ENCODE measurements at regions not wholly inside any gene's neighbourhood (a gene's known extent, or its start where the extent isn't known, plus 50 kb on each side); places are given as distances from the start of the nearest gene placed in this dataset.

GRCh38 chr1:87188640-87189039 lies 140.0 kb upstream of the LMO4 start:
- TF ChIP-seq EZH2 (IDR thresholded peaks at IDR 0.05; ENCODE audit: borderline replicate concordance, low read depth, low read length, poor library complexity, severe bottlenecking), result no peak
- TF ChIP-seq CTCF (conservative IDR thresholded peaks at IDR 0.05; ENCODE audit: low read depth, low read length), result no peak
